HEK293T (cell line): ENCODE measurements at regions not wholly inside any gene's neighbourhood (a gene's known extent, or its start where the extent isn't known, plus 50 kb on each side); places are given as distances from the start of the nearest gene placed in this dataset.
"Not testable (repeated sequence)": the region's sequence is repeated elsewhere in the genome, so short reads cannot be mapped to it uniquely, and the experiment has no call there.

Experiments
- CTCF ChIA-PET: fragments of 350-600 bp; formaldehyde crosslinking; extraction: SDS; loops from one replicate; lab custom pipeline; 2021; ENCODE audit warnings: antibody characterized with exemption, inconsistent platforms; lab: Yijun Ruan, JAX
- POLR2A ChIA-PET: fragments of 350-600 bp; formaldehyde crosslinking; extraction: SDS; loops from one replicate; lab custom pipeline; 2020; ENCODE audit warnings: antibody characterized with exemption, inconsistent platforms; lab: Yijun Ruan, JAX
- DNase-seq: peaks from one replicate; pipeline ENCODE4 v3.0.0; 2012; ENCODE audit warnings: mixed read lengths; ENCODE audit errors: extremely low spot score
- ARNT ChIP-seq: fragments of 450-650 bp; IDR thresholded peaks from 2 replicates; pipeline ENCODE4 v1.6.1; 2017; ENCODE audit warnings: mild to moderate bottlenecking
- BHLHE40 ChIP-seq: fragments of 450-650 bp; IDR thresholded peaks from 2 replicates; pipeline ENCODE4 v1.6.1; 2016; ENCODE audit warnings: mild to moderate bottlenecking, moderate library complexity, borderline replicate concordance
- CTBP1 ChIP-seq: fragments of 450-650 bp; IDR thresholded peaks from 2 replicates; pipeline ENCODE4 v1.6.1; 2016; ENCODE audit warnings: borderline replicate concordance
- ELF4 ChIP-seq: fragments of 450-650 bp; IDR thresholded peaks from 2 replicates; pipeline ENCODE4 v1.6.1; 2017; ENCODE audit warnings: antibody characterized with exemption
- FOXA1 ChIP-seq: fragments of 450-650 bp; IDR thresholded peaks from 2 replicates; pipeline ENCODE4 v1.6.1; 2016; ENCODE audit warnings: mild to moderate bottlenecking
- FOXK2 ChIP-seq: fragments of 450-650 bp; IDR thresholded peaks from 2 replicates; pipeline ENCODE4 v1.6.1; 2016; ENCODE audit warnings: mild to moderate bottlenecking
- FOXM1 ChIP-seq: fragments of 450-650 bp; IDR thresholded peaks from 2 replicates; pipeline ENCODE4 v1.6.1; 2017; ENCODE audit warnings: mild to moderate bottlenecking, borderline replicate concordance
- HDGF ChIP-seq: fragments of 450-650 bp; IDR thresholded peaks from 2 replicates; pipeline ENCODE4 v1.6.1; 2017; ENCODE audit warnings: antibody characterized with exemption, borderline replicate concordance
- L3MBTL2 ChIP-seq: fragments of 450-650 bp; conservative IDR thresholded peaks from 2 replicates; pipeline ENCODE4 v1.6.1; 2016; ENCODE audit warnings: mild to moderate bottlenecking
- LEF1 ChIP-seq: fragments of 450-650 bp; IDR thresholded peaks from 2 replicates; pipeline ENCODE4 v1.6.1; 2017; ENCODE audit warnings: mild to moderate bottlenecking, borderline replicate concordance
- NFRKB ChIP-seq: fragments of 450-650 bp; IDR thresholded peaks from 2 replicates; pipeline ENCODE4 v1.6.1; 2016; ENCODE audit warnings: mild to moderate bottlenecking, moderate library complexity
- PKNOX1 ChIP-seq: fragments of 450-650 bp; IDR thresholded peaks from 2 replicates; pipeline ENCODE4 v1.6.1; 2016
- SP1 ChIP-seq: fragments of 450-650 bp; IDR thresholded peaks from 2 replicates; pipeline ENCODE4 v1.6.1; 2017
- SUZ12 ChIP-seq: fragments of 450-650 bp; IDR thresholded peaks from 2 replicates; pipeline ENCODE4 v1.6.1; 2016; ENCODE audit warnings: mild to moderate bottlenecking
- TARDBP ChIP-seq: fragments of 450-650 bp; IDR thresholded peaks from 2 replicates; pipeline ENCODE4 v1.6.1; 2016
- ZNF384 ChIP-seq: fragments of 450-650 bp; IDR thresholded peaks from 2 replicates; pipeline ENCODE4 v1.6.1; 2016

- POLR2A ChIA-PET: no interaction called here
- CTCF ChIA-PET: no interaction called here
- no peak for DNase-seq
- TF ChIP-seq SUZ12 (no peak), CTBP1 (no peak), BHLHE40 (no peak), TARDBP (no peak), SP1 (no peak), NFRKB (no peak), FOXK2 (no peak), ARNT (no peak), FOXA1 (no peak), ZNF384 (no peak), PKNOX1 (no peak), FOXM1 (no peak), LEF1 (no peak), ELF4 (no peak)
These were observed 222.3 kb downstream of the ALG10 start for GRCh38 chr12:34244608-34245007.

- no peak for TF ChIP-seq SUZ12
- TF ChIP-seq FOXM1: no peak
- no peak for TF ChIP-seq LEF1
- TF ChIP-seq NFRKB: no peak
- TF ChIP-seq TARDBP: no peak
- no peak for TF ChIP-seq FOXA1
- TF ChIP-seq CTBP1: no peak
- no peak for TF ChIP-seq SP1
- TF ChIP-seq FOXK2: no peak
- TF ChIP-seq L3MBTL2: no peak
- no peak for TF ChIP-seq ARNT
- TF ChIP-seq HDGF: no peak
- CTCF ChIA-PET: no interaction called here
- no peak for DNase-seq
- POLR2A ChIA-PET: no interaction called here
These were observed 227.0 kb downstream of the ALG10 start for GRCh38 chr12:34249271-34249670.

GRCh38 chr12:34251879-34252278 is 229.6 kb downstream of the ALG10 start:
- CTCF ChIA-PET, DNase-seq, POLR2A ChIA-PET: not testable (repeated sequence)

GRCh38 chr12:34253674-34254073 is 231.4 kb downstream of the ALG10 start:
- ChIA-PET POLR2A (no interaction called here), CTCF (no interaction called here)
- no peak for DNase-seq
- no peak for TF ChIP-seq FOXM1
- TF ChIP-seq ZNF384: no peak
- no peak for TF ChIP-seq LEF1
- TF ChIP-seq ELF4: no peak
- no peak for TF ChIP-seq TARDBP
- TF ChIP-seq FOXA1: no peak

- TF ChIP-seq FOXK2 (no peak), L3MBTL2 (no peak), PKNOX1 (no peak), ELF4 (no peak), FOXM1 (no peak), SUZ12 (no peak), TARDBP (no peak), LEF1 (no peak), ZNF384 (no peak), SP1 (no peak), CTBP1 (no peak), BHLHE40 (no peak), ARNT (no peak), NFRKB (no peak)
- CTCF ChIA-PET: no interaction called here
- POLR2A ChIA-PET: no interaction called here
- no peak for DNase-seq
These were observed 234.8 kb downstream of the ALG10 start for GRCh38 chr12:34257093-34257492.

- DNase-seq, POLR2A ChIA-PET, CTCF ChIA-PET: not testable (repeated sequence)
These were observed 239.8 kb downstream of the ALG10 start for GRCh38 chr12:34262140-34262539.

- no peak for DNase-seq
- CTCF ChIA-PET: no interaction called here
- no peak for TF ChIP-seq TARDBP
- TF ChIP-seq SUZ12: no peak
- TF ChIP-seq BHLHE40: no peak
- no peak for TF ChIP-seq CTBP1
- no peak for TF ChIP-seq SP1
- TF ChIP-seq FOXK2: no peak
- TF ChIP-seq FOXM1: no peak
- no peak for TF ChIP-seq ELF4
- TF ChIP-seq NFRKB: no peak
- no peak for TF ChIP-seq L3MBTL2
- TF ChIP-seq LEF1: no peak
- TF ChIP-seq ZNF384: no peak
- TF ChIP-seq HDGF: no peak
- no peak for TF ChIP-seq PKNOX1
- no peak for TF ChIP-seq ARNT
- no peak for TF ChIP-seq FOXA1
These were observed 241.8 kb downstream of the ALG10 start for GRCh38 chr12:34264110-34264509.

GRCh38 chr12:34273703-34274102 is 251.4 kb downstream of the ALG10 start:
- CTCF ChIA-PET, DNase-seq, POLR2A ChIA-PET: not testable (repeated sequence)

More at GRCh38 chr12:34264110-34264509, 241.8 kb downstream of the ALG10 start:
- POLR2A ChIA-PET: no interaction called here
